ENCODE measurements at regions not wholly inside any gene's neighbourhood (a gene's known extent, or its start where the extent isn't known, plus 50 kb on each side); places are given as distances from the start of the nearest gene placed in this dataset.

DNA sequence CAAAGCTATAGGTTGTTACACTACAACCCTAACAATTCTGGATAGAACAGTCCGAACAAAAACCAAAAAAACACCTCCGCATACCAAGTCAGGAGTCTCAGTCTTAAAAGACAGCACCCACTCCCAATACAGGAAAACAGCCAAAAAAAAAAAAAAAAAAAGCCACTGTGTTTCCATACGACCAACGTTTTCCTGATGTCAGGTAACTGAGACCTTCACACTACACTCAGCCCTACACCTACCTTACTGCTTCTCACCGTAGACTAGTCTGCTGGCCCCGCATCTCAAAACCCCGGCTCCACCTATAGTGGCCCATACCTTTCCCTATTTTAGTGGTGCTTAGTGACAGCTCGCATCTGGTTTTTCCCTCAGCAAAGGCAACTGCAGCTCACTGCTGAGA is 339.5 kb upstream of the ADAMTS9 start:
- TF ChIP-seq, protein P1, sequence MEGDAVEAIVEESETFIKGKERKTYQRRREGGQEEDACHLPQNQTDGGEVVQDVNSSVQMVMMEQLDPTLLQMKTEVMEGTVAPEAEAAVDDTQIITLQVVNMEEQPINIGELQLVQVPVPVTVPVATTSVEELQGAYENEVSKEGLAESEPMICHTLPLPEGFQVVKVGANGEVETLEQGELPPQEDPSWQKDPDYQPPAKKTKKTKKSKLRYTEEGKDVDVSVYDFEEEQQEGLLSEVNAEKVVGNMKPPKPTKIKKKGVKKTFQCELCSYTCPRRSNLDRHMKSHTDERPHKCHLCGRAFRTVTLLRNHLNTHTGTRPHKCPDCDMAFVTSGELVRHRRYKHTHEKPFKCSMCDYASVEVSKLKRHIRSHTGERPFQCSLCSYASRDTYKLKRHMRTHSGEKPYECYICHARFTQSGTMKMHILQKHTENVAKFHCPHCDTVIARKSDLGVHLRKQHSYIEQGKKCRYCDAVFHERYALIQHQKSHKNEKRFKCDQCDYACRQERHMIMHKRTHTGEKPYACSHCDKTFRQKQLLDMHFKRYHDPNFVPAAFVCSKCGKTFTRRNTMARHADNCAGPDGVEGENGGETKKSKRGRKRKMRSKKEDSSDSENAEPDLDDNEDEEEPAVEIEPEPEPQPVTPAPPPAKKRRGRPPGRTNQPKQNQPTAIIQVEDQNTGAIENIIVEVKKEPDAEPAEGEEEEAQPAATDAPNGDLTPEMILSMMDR (IDR thresholded peaks at IDR 0.05) = no peak
- Histone ChIP-seq H3K9me3 (no peaks in the 10 kb centered on the region), H3K27ac (no peak overlapping the region)

DNA sequence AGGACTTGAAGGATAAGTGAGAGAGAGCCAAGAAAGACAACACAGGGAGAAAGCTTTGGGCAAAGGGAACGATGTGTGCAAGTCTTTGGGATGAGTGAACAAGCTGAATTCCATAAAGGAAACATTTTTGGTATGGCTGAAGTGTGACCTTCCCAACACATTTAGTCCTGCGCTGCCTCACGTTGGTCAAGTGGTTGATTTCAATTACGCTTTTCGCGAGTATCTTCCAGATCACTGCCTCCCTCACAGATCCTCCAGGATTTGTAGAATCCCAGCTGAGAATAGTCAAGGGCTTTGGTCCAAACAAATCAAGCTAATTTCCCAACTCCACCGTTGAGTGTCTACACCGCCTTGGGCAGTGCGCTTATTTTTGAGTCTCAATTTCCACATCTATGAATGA is 338.4 kb upstream of the ADAMTS9 start:
- no peaks in the 10 kb centered on the region for H3K4me1 ChIP-seq (ENCODE audit: control insufficient read depth in 1 of 2, insufficient read depth in 1 of 2, low read depth in 1 of 2, low read length in 1 of 2)
- H3K27me3 ChIP-seq = no peaks in the 10 kb centered on the region
- H3K36me3 ChIP-seq = no peaks in the 10 kb centered on the region
- H3K4me3 ChIP-seq (ENCODE audit: low read depth in 1 of 2, low read length in 1 of 2) = no peak overlapping the region
- no peaks in the 10 kb centered on the region for H3K9me3 ChIP-seq
- no peak overlapping the region for H3K27ac ChIP-seq
- TF ChIP-seq, protein P1 (IDR thresholded peaks at IDR 0.05) = no peak

More for the DNA sequence above, 339.5 kb upstream of the ADAMTS9 start:
- Histone ChIP-seq H3K27me3 (no peaks in the 10 kb centered on the region), H3K36me3 (no peaks in the 10 kb centered on the region), H3K4me1 (ENCODE audit: control insufficient read depth in 1 of 2, insufficient read depth in 1 of 2, low read depth in 1 of 2, low read length in 1 of 2) (no peaks in the 10 kb centered on the region), H3K4me3 (ENCODE audit: low read depth in 1 of 2, low read length in 1 of 2) (no peak overlapping the region)

DNA sequence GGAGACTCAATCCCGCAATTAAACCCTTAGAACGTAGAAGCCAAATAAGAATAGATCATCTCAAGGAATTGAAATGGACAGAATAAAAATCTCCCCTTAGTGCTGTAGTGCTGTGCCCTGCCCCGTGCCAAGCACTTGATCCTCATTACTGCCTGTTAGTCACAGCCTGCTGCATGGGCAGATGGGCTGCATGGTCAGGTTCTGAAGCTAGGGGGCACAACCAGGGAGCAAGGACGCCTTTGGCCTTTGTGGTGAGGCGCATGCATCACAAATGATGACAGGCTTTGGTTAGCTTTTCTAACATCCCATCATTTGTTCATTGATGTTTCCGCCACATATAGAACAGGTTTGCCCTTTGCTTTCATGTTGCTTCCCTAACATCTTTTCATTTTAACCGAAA is 336.3 kb upstream of the ADAMTS9 start:
- H3K9me3 ChIP-seq = no peaks in the 10 kb centered on the region
- TF ChIP-seq, protein P1 (IDR thresholded peaks at IDR 0.05) = no peak
- no peak overlapping the region for H3K27ac ChIP-seq
- H3K4me1 ChIP-seq (ENCODE audit: control insufficient read depth in 1 of 2, insufficient read depth in 1 of 2, low read depth in 1 of 2, low read length in 1 of 2) = no peaks in the 10 kb centered on the region
- no peaks in the 10 kb centered on the region for H3K36me3 ChIP-seq
- H3K27me3 ChIP-seq = no peaks in the 10 kb centered on the region
- no peak overlapping the region for H3K4me3 ChIP-seq (ENCODE audit: low read depth in 1 of 2, low read length in 1 of 2)

DNA sequence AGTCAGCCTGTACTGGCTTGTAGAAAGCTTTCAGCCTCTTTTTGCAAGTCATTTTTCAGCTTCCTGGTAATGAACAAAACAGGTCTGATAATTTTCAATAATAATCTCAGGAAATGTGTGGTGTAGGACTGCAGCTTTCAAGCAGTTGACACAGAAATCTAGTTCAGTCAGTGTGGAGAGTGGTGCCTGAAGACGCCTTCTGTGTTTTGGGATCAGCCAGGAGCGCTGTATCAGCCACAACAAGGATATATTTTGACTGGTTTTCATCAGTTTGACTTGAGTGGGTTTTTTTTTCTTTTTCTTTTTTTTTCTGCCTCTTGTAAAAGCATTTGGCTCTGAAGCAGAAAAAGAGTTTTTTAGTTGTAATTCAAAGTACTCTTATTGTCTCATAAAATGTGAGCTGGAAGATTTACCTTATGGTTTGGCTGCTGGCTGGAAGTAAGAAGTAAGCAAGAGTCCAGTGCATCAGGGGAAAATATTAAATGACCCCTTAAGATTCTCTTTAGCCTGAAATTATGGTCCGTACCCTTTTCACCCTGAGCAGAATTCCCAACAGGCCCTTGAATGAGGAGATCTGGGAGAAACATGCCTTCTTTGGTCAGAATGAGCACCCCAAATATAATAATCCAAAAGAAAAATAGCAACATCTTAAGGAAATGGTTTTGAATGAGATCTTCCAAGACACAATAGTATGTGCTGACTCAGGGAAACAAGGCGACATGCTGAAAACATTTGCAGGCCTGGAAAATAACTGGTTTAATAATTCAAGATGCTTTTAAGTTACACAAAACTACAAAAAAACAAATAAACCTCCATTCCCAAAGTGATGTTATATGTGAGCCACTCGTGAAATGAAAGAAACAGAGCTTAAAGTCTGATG is 332.7 kb upstream of the ADAMTS9 start:
- Histone ChIP-seq H3K36me3 (no peaks in the 10 kb centered on the region), H3K27ac (no peak overlapping the region), H3K4me3 (ENCODE audit: low read depth in 1 of 2, low read length in 1 of 2) (no peak overlapping the region), H3K27me3 (no peaks in the 10 kb centered on the region), H3K9me3 (no peaks in the 10 kb centered on the region), H3K4me1 (ENCODE audit: control insufficient read depth in 1 of 2, insufficient read depth in 1 of 2, low read depth in 1 of 2, low read length in 1 of 2) (no peaks in the 10 kb centered on the region)
- TF ChIP-seq, protein P1 (IDR thresholded peaks at IDR 0.05) = no peak

DNA sequence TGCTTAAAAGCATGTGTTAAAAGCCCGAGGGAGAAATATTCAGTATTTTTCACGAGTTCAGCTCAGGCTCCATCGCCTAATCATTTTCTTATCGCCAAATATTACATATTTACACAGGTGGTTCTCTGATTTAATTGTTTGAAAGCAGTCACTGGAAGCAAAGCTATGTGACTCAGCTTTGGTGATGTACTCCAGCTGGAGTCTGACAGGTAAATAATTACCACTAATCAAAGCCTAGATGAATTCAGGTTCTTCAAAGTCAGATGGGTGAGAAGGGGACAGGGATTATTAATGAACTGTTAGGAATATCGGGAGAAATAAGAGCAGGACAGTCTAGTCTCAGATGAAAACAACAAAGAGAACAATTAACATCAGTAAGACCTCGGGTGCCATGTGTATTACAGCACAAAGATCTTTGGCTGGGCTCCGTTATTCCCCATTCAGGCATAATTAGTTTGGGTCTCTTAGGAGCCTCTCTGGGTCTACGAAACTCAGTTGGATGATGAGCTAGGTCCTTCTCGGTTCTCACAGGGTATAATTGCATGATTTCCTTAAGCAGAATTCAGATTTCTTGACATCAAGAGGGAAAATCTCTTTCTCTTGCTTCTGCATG is 331.7 kb upstream of the ADAMTS9 start:
- H3K27ac ChIP-seq = no peak overlapping the region
- H3K36me3 ChIP-seq = no peaks in the 10 kb centered on the region
- no peaks in the 10 kb centered on the region for H3K9me3 ChIP-seq
- no peak overlapping the region for H3K4me3 ChIP-seq (ENCODE audit: low read depth in 1 of 2, low read length in 1 of 2)
- H3K27me3 ChIP-seq = no peaks in the 10 kb centered on the region
- TF ChIP-seq, protein P1 (IDR thresholded peaks at IDR 0.05) = no peak
- no peaks in the 10 kb centered on the region for H3K4me1 ChIP-seq (ENCODE audit: control insufficient read depth in 1 of 2, insufficient read depth in 1 of 2, low read depth in 1 of 2, low read length in 1 of 2)

All from neutrophil (primary cell).